KMS-11 (cell line): ENCODE measurements at regions not wholly inside any gene's neighbourhood (a gene's known extent, or its start where the extent isn't known, plus 50 kb on each side); places are given as distances from the start of the nearest gene placed in this dataset.

Experiments
- H2AFZ ChIP-seq: fragments of 200-600 bp; sonication (generic); 2 replicates; pipeline ENCODE4 v1.6.1; 2016; ENCODE audit warnings: antibody characterized with exemption, mixed run types, low read depth
- H3K27ac ChIP-seq: fragments of 200-600 bp; sonication (generic); 2 replicates; pipeline ENCODE4 v1.6.1; 2016; ENCODE audit warnings: mild to moderate bottlenecking, mixed run types
- H3K27me3 ChIP-seq: fragments of 200-600 bp; sonication (generic); 2 replicates; pipeline ENCODE4 v1.6.1; 2017; ENCODE audit warnings: mild to moderate bottlenecking, low read depth, mixed run types, moderate library complexity; ENCODE audit not compliant: insufficient read depth
- H3K36me3 ChIP-seq: fragments of 200-600 bp; sonication (generic); 2 replicates; pipeline ENCODE4 v1.6.1; 2017; ENCODE audit warnings: mild to moderate bottlenecking, mixed run types; ENCODE audit not compliant: insufficient read depth
- H3K4me1 ChIP-seq: fragments of 200-600 bp; sonication (generic); 2 replicates; pipeline ENCODE4 v1.6.1; 2016; ENCODE audit warnings: mild to moderate bottlenecking, low read depth, mixed run types; ENCODE audit not compliant: poor library complexity, severe bottlenecking
- H3K4me2 ChIP-seq: fragments of 200-600 bp; sonication (generic); 2 replicates; pipeline ENCODE4 v1.7.0; 2016; ENCODE audit warnings: mild to moderate bottlenecking, mixed run types
- H3K4me3 ChIP-seq: fragments of 200-600 bp; sonication (generic); IDR thresholded peaks from 2 replicates; pipeline ENCODE4 v1.6.1; 2017; ENCODE audit warnings: low read depth, low read length, mixed read lengths; ENCODE audit not compliant: insufficient read depth
- H3K79me2 ChIP-seq: fragments of 200-600 bp; sonication (generic); 2 replicates; pipeline ENCODE4 v1.6.1; 2016; ENCODE audit warnings: low read depth, mixed run types; ENCODE audit not compliant: insufficient read depth
- H3K9ac ChIP-seq: fragments of 200-600 bp; sonication (generic); 2 replicates; pipeline ENCODE4 v1.6.1; 2016; ENCODE audit warnings: mild to moderate bottlenecking, mixed run types
- H4K20me1 ChIP-seq: fragments of 200-600 bp; sonication (generic); 2 replicates; pipeline ENCODE4 v1.6.1; 2016; ENCODE audit warnings: mild to moderate bottlenecking, mixed run types; ENCODE audit not compliant: insufficient read depth
- TF ChIP-seq, protein P1 (sequence below): fragments of 200-600 bp; sonication (generic); conservative IDR thresholded peaks from 2 replicates; pipeline ENCODE4 v1.6.1; 2017; ENCODE audit warnings: low read depth, mild to moderate bottlenecking, antibody characterized with exemption, low read length, moderate library complexity, mixed read lengths

- H4K20me1 ChIP-seq = no peaks in the 10 kb centered on the region
- TF ChIP-seq, protein P1, sequence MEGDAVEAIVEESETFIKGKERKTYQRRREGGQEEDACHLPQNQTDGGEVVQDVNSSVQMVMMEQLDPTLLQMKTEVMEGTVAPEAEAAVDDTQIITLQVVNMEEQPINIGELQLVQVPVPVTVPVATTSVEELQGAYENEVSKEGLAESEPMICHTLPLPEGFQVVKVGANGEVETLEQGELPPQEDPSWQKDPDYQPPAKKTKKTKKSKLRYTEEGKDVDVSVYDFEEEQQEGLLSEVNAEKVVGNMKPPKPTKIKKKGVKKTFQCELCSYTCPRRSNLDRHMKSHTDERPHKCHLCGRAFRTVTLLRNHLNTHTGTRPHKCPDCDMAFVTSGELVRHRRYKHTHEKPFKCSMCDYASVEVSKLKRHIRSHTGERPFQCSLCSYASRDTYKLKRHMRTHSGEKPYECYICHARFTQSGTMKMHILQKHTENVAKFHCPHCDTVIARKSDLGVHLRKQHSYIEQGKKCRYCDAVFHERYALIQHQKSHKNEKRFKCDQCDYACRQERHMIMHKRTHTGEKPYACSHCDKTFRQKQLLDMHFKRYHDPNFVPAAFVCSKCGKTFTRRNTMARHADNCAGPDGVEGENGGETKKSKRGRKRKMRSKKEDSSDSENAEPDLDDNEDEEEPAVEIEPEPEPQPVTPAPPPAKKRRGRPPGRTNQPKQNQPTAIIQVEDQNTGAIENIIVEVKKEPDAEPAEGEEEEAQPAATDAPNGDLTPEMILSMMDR = no peak
- H3K4me3 ChIP-seq = no peak overlapping the region
Observed at GRCh38 chr6:74993136-74993535, 212.7 kb downstream of the COL12A1 start.

GRCh38 chr6:74991573-74992332 lies 214.1 kb downstream of the COL12A1 start:
- H3K9ac ChIP-seq = no peak overlapping the region
- no peaks in the 10 kb centered on the region for H3K79me2 ChIP-seq
- no peaks in the 10 kb centered on the region for H4K20me1 ChIP-seq
- H3K36me3 ChIP-seq = no peaks in the 10 kb centered on the region
- no peak overlapping the region for H2AFZ ChIP-seq
- no peak overlapping the region for H3K4me2 ChIP-seq
- TF ChIP-seq, protein P1 = no peak
- no peak overlapping the region for H3K4me3 ChIP-seq
- H3K27ac ChIP-seq = no peak overlapping the region
- H3K27me3 ChIP-seq = no peaks in the 10 kb centered on the region
- no peaks in the 10 kb centered on the region for H3K4me1 ChIP-seq

More at GRCh38 chr6:74993136-74993535, 212.7 kb downstream of the COL12A1 start:
- H3K9ac ChIP-seq = no peak overlapping the region
- H3K4me2 ChIP-seq = no peak overlapping the region
- H2AFZ ChIP-seq = no peak overlapping the region
- no peaks in the 10 kb centered on the region for H3K4me1 ChIP-seq
- H3K27ac ChIP-seq = no peak overlapping the region
- no peaks in the 10 kb centered on the region for H3K79me2 ChIP-seq
- H3K36me3 ChIP-seq = no peaks in the 10 kb centered on the region
- H3K27me3 ChIP-seq = no peaks in the 10 kb centered on the region

DNA sequence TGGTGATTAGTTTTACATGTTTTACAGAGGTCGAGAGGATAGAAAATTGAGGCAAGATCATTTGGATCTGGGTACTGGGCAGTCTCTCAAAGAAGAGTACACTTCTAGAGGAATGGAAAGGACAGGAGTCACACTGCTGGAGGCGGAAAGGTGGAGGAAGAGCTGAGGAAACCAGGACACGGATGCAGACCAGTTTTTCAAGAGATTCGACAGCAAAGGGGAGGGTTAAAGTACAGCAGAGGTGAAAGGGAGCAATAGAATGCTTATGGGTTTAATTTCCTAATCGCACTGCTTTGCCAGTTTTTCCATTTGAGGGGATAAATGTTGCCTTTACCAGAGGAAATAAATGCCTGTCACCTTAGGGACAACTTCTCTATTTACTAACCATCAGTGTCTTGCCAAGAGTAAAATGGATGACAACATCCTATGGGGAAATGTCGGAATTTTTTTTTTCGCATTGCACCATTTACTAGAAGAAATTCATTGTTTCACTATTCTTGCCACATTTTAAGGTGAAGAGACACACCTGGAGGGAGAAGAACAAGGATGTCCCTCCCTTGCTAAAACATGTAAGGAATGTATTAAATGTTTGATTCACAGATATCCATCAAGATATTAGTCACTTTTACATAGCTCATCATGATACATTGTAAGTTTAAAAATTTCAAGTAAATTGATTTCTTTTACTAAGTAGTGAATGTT lies 226.6 kb downstream of the COL12A1 start:
- TF ChIP-seq, protein P1 = no peak
- no peaks in the 10 kb centered on the region for H3K27me3 ChIP-seq
- no peak overlapping the region for H3K4me2 ChIP-seq

DNA sequence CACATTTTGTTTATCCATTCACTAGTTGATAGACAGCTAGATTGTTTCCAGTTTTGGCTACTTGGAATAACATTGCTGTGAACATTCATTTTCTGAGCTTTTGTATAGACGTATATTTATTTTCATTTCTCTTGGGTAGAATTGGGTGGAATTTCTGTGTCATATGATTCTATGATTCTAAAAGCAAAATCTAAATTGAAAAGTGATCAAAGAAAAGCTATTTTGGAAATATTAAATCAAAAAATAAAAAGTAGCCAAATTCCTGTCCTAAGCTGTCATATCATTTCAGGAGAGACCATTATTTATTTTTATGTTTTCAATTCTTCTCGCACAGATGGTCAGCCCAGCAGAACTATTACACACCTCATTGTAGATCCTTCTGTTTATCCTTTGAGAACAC lies 229.2 kb downstream of the COL12A1 start:
- Histone ChIP-seq H3K9ac (no peak overlapping the region), H3K27ac (no peak overlapping the region), H3K4me1 (no peaks in the 10 kb centered on the region), H3K79me2 (no peaks in the 10 kb centered on the region), H2AFZ (no peak overlapping the region), H3K36me3 (no peaks in the 10 kb centered on the region), H3K4me2 (no peak overlapping the region), H3K4me3 (no peak overlapping the region), H3K27me3 (no peaks in the 10 kb centered on the region), H4K20me1 (no peaks in the 10 kb centered on the region)
- TF ChIP-seq, protein P1 = no peak

More for the DNA sequence above, 226.6 kb downstream of the COL12A1 start:
- no peak overlapping the region for H3K9ac ChIP-seq
- H3K4me1 ChIP-seq = no peaks in the 10 kb centered on the region
- no peaks in the 10 kb centered on the region for H3K79me2 ChIP-seq
- H3K4me3 ChIP-seq = no peak overlapping the region
- no peaks in the 10 kb centered on the region for H3K36me3 ChIP-seq
- H2AFZ ChIP-seq = no peak overlapping the region
- H4K20me1 ChIP-seq = no peaks in the 10 kb centered on the region
- H3K27ac ChIP-seq = no peak overlapping the region
